Neural progenitor cell (in vitro differentiated cells): ENCODE measurements at regions not wholly inside any gene's neighbourhood (a gene's known extent, or its start where the extent isn't known, plus 50 kb on each side); places are given as distances from the start of the nearest gene placed in this dataset.
A peak's percentile ranks its signal among the peaks of the same experiment; 100 is the strongest.

Experiments used
- EZH2 ChIP-seq: fragments of 200-600 bp; sonication (generic); IDR thresholded peaks from 2 replicates; pipeline ENCODE4 v1.6.1; 2017; ENCODE audit warnings: antibody characterized with exemption, mild to moderate bottlenecking, moderate library complexity
- TF ChIP-seq, protein P1 (sequence below): fragments of 200-600 bp; sonication (generic); IDR thresholded peaks from 2 replicates; pipeline ENCODE4 v1.5.1; 2017; ENCODE audit warnings: antibody characterized with exemption, mild to moderate bottlenecking

DNA sequence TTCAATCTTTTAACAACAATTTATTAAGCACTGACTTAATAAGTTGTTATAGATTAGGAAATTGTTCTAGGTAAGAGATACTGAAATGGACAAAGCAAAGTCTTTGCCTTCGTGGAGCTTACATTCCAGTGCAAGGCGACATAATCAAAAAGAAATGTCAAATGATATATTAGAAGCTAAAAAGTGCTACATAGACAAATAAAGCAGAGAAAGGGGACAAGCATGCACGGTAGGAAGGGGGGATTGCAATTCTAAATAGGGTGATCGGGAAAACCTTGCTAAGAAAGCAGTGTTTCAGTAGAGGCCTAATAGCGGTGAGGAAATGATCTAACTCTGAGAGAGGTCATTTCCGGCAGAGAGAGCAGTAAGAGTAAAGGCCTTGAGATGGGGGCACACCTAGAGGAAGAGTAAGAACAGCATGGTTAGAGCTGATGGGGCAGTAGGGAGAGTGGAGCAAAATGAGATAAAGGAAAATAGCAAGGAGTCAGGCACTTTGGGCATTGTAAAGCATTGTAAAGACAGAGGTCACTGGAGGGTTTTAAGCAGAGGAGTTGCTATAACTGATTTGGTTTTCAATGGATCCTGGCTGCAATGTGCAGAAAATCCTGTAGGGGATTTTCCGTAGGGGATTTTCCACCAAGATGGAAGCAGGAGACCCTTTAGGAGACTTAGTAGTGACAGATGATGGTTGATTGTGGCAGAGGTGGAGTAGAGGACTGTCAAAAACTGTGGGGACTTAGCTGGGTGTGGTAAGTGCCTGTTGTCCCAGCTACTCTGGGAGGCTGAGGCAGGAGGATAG is 71.7 kb upstream of the CFAP20DC start:
- TF ChIP-seq, protein P1, sequence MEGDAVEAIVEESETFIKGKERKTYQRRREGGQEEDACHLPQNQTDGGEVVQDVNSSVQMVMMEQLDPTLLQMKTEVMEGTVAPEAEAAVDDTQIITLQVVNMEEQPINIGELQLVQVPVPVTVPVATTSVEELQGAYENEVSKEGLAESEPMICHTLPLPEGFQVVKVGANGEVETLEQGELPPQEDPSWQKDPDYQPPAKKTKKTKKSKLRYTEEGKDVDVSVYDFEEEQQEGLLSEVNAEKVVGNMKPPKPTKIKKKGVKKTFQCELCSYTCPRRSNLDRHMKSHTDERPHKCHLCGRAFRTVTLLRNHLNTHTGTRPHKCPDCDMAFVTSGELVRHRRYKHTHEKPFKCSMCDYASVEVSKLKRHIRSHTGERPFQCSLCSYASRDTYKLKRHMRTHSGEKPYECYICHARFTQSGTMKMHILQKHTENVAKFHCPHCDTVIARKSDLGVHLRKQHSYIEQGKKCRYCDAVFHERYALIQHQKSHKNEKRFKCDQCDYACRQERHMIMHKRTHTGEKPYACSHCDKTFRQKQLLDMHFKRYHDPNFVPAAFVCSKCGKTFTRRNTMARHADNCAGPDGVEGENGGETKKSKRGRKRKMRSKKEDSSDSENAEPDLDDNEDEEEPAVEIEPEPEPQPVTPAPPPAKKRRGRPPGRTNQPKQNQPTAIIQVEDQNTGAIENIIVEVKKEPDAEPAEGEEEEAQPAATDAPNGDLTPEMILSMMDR: peak; percentile 21
- no peak for TF ChIP-seq EZH2
